Cardiac fibroblast (primary cell): ENCODE measurements at regions not wholly inside any gene's neighbourhood (a gene's known extent, or its start where the extent isn't known, plus 50 kb on each side); places are given as distances from the start of the nearest gene placed in this dataset.

Experiments
- DNase-seq, 2 donors: peaks; one replicate each; pipeline versions ENCODE4 v3.0.0 to v3.0.0-alpha.2; 2010; ENCODE audit warnings: low read depth in 2 of 2
- H3K4me3 ChIP-seq, 2 donors: replicated peaks in 1 of 2; 1 replicate in 1 of 2; 2 replicates in 1 of 2; pipeline ENCODE4 v1.5.1; 2011; ENCODE audit warnings: low read depth in 2 of 2, low read length in 2 of 2, mild to moderate bottlenecking in 2 of 2, moderate library complexity in 1 of 2
- TF ChIP-seq, protein P1 (sequence below): IDR thresholded peaks from one replicate; pipeline ENCODE4 v1.5.1; 2011; ENCODE audit warnings: low read depth, mild to moderate bottlenecking, low read length, inconsistent platforms

- TF ChIP-seq, protein P1, sequence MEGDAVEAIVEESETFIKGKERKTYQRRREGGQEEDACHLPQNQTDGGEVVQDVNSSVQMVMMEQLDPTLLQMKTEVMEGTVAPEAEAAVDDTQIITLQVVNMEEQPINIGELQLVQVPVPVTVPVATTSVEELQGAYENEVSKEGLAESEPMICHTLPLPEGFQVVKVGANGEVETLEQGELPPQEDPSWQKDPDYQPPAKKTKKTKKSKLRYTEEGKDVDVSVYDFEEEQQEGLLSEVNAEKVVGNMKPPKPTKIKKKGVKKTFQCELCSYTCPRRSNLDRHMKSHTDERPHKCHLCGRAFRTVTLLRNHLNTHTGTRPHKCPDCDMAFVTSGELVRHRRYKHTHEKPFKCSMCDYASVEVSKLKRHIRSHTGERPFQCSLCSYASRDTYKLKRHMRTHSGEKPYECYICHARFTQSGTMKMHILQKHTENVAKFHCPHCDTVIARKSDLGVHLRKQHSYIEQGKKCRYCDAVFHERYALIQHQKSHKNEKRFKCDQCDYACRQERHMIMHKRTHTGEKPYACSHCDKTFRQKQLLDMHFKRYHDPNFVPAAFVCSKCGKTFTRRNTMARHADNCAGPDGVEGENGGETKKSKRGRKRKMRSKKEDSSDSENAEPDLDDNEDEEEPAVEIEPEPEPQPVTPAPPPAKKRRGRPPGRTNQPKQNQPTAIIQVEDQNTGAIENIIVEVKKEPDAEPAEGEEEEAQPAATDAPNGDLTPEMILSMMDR, result no peak
- no peak overlapping the region for H3K4me3 ChIP-seq
- DNase-seq, result no peak
These were observed 60.2 kb upstream of the HAPLN1 start for GRCh38 chr5:83780699-83781350.

- TF ChIP-seq, protein P1, result no peak
- H3K4me3 ChIP-seq, result no peak overlapping the region
- peak; percentile 27 to 59 for DNase-seq
These were observed 57.2 kb upstream of the HAPLN1 start for GRCh38 chr5:83777856-83778255.

- H3K4me3 ChIP-seq, result no peak overlapping the region
- TF ChIP-seq, protein P1, result no peak
- DNase-seq, result peak; percentile 31 to 63
These were observed 55.9 kb upstream of the HAPLN1 start for GRCh38 chr5:83776437-83777031.
